ENCODE measurements at regions not wholly inside any gene's neighbourhood (a gene's known extent, or its start where the extent isn't known, plus 50 kb on each side); places are given as distances from the start of the nearest gene placed in this dataset.

GRCh38 chr18:41457765-41458326 is 497.2 kb upstream of the PIK3C3 start:
- Mint-ChIP-seq H3K27ac (no peak overlapping the region), H3K9me3 (peaks cover 2% of the 10 kb centered on the region), H3K4me3 (no peak overlapping the region), H3K27me3 (ENCODE audit: insufficient read depth, low read depth) (no peaks in the 10 kb centered on the region), H3K36me3 (no peaks in the 10 kb centered on the region), H3K4me1 (no peaks in the 10 kb centered on the region)
- TF ChIP-seq EZH2phosphoT487 (IDR thresholded peaks at IDR 0.05) (no peak), CTCF (IDR thresholded peaks at IDR 0.05) (no peak), EZH2 (IDR thresholded peaks at IDR 0.05) (no peak)
- no peak overlapping the region for H2AFZ ChIP-seq (replicated peaks)
- H3K9me3 ChIP-seq (ENCODE audit: low read depth) = no peaks in the 10 kb centered on the region
- no peaks in the 10 kb centered on the region for H3F3A ChIP-seq (ENCODE audit: low read depth)
- H3K4me1 ChIP-seq = no peaks in the 10 kb centered on the region
- H3K27me3 ChIP-seq = no peaks in the 10 kb centered on the region
- H3K27ac ChIP-seq = no peak overlapping the region
- no peaks in the 10 kb centered on the region for H3K79me2 ChIP-seq (ENCODE audit: low read depth)
- no peaks in the 10 kb centered on the region for H4K20me1 ChIP-seq (ENCODE audit: low read depth)
- no peaks in the 10 kb centered on the region for H3K36me3 ChIP-seq
- no peak overlapping the region for H3K4me3 ChIP-seq
- no peak overlapping the region for H3K4me2 ChIP-seq
- no peak overlapping the region for H3K9ac ChIP-seq
- DNase-seq (ENCODE audit: low spot score) = no peak

GRCh38 chr18:41456831-41457230 is 498.2 kb upstream of the PIK3C3 start:
- no peaks in the 10 kb centered on the region for H3K27me3 ChIP-seq
- Mint-ChIP-seq H3K4me1 (no peaks in the 10 kb centered on the region), H3K9me3 (peaks cover 2% of the 10 kb centered on the region), H3K4me3 (no peak overlapping the region), H3K27ac (no peak overlapping the region), H3K36me3 (no peaks in the 10 kb centered on the region), H3K27me3 (ENCODE audit: insufficient read depth, low read depth) (no peaks in the 10 kb centered on the region)
- no peak overlapping the region for H3K27ac ChIP-seq
- H3F3A ChIP-seq (ENCODE audit: low read depth) = no peaks in the 10 kb centered on the region
- no peaks in the 10 kb centered on the region for H3K4me1 ChIP-seq
- H3K4me3 ChIP-seq = no peak overlapping the region
- no peaks in the 10 kb centered on the region for H3K9me3 ChIP-seq (ENCODE audit: low read depth)
- no peaks in the 10 kb centered on the region for H4K20me1 ChIP-seq (ENCODE audit: low read depth)
- no peak for TF ChIP-seq EZH2 (IDR thresholded peaks at IDR 0.05)
- no peak for TF ChIP-seq EZH2phosphoT487 (IDR thresholded peaks at IDR 0.05)
- no peak for TF ChIP-seq CTCF (IDR thresholded peaks at IDR 0.05)
- no peak overlapping the region for H3K9ac ChIP-seq
- H3K79me2 ChIP-seq (ENCODE audit: low read depth) = no peaks in the 10 kb centered on the region
- DNase-seq (ENCODE audit: low spot score) = no peak
- no peak overlapping the region for H3K4me2 ChIP-seq
- no peaks in the 10 kb centered on the region for H3K36me3 ChIP-seq
- H2AFZ ChIP-seq (replicated peaks) = no peak overlapping the region

- Histone ChIP-seq H3K9ac (no peak overlapping the region), H3K9me3 (ENCODE audit: low read depth) (no peaks in the 10 kb centered on the region), H3K36me3 (no peaks in the 10 kb centered on the region), H3K27ac (no peak overlapping the region), H3F3A (ENCODE audit: low read depth) (no peaks in the 10 kb centered on the region), H2AFZ (replicated peaks) (no peak overlapping the region), H4K20me1 (ENCODE audit: low read depth) (no peaks in the 10 kb centered on the region), H3K27me3 (no peaks in the 10 kb centered on the region), H3K4me3 (no peak overlapping the region), H3K4me2 (no peak overlapping the region), H3K4me1 (no peaks in the 10 kb centered on the region), H3K79me2 (ENCODE audit: low read depth) (no peaks in the 10 kb centered on the region)
- H3K9me3 Mint-ChIP-seq = peaks cover 2% of the 10 kb centered on the region
- H3K27ac Mint-ChIP-seq = no peak overlapping the region
- no peak overlapping the region for H3K4me3 Mint-ChIP-seq
- no peaks in the 10 kb centered on the region for H3K36me3 Mint-ChIP-seq
- H3K4me1 Mint-ChIP-seq = peaks cover 3% of the 10 kb centered on the region
- no peak for TF ChIP-seq EZH2 (IDR thresholded peaks at IDR 0.05)
- TF ChIP-seq EZH2phosphoT487 (IDR thresholded peaks at IDR 0.05) = no peak
- TF ChIP-seq CTCF (IDR thresholded peaks at IDR 0.05) = no peak
- no peaks in the 10 kb centered on the region for H3K27me3 Mint-ChIP-seq (ENCODE audit: insufficient read depth, low read depth)
- DNase-seq (ENCODE audit: low spot score) = no peak
Measured at GRCh38 chr18:41449612-41450011, 505.4 kb upstream of the PIK3C3 start.
